Heart left ventricle (tissue), 13 donors: ENCODE measurements at regions not wholly inside any gene's neighbourhood (a gene's known extent, or its start where the extent isn't known, plus 50 kb on each side); places are given as distances from the start of the nearest gene placed in this dataset.

Source experiments
- POLR2A ChIP-seq, 2 donors: fragments of 450-650 bp; IDR thresholded peaks; one replicate each; pipeline ENCODE4 v1.6.1; 2017; ENCODE audit warnings: antibody characterized with exemption in 2 of 2, mild to moderate bottlenecking in 2 of 2, moderate library complexity in 2 of 2
- TF ChIP-seq, protein P1 (sequence below), 12 donors: fragments of 200-600 bp; sonication (generic) in 4 of 12; IDR thresholded peaks; one replicate each; pipeline versions ENCODE4 v1.5.0 to v1.8.0; 2018 to 2022; ENCODE audit warnings: antibody characterized with exemption in 12 of 12, mild to moderate bottlenecking in 5 of 12
- donor health status: ischemic (EF 13 %, LVEDD 7.1; RV severe dilation, severe dysfunction).
- donor health status: DM: no; HTN: yes; CAD: no.
- donor health status: DM: no; HTN: no; CAD: no.
- donor health status: ischemic (EF 25% LVEDD 6.9; RV normal size, moderate dysfunction).
- donor health status: ischemic (EF 25% LVEDD 5.7; RV mildly dilated, moderate dysfunction).
- donor health status: ischemic (EF 35%, LVEDD 5.7; RV mildly dilated, moderate dysfunction).
- donor health status: nonischemic (EF 11% LVEDD 7.7; RV severe dilation, severe dysfunction).
- donor health status: DM: yes; HTN: yes; CAD: no.
- donor health status: PGD.
- donor health status: ischemic (EF 29% LVEDD 5.4; RV normal size, mild dysfunction).
- donor health status: nonischemic (EF 23%, LVEDD 6.1; RV moderate dilation, normal function).

DNA sequence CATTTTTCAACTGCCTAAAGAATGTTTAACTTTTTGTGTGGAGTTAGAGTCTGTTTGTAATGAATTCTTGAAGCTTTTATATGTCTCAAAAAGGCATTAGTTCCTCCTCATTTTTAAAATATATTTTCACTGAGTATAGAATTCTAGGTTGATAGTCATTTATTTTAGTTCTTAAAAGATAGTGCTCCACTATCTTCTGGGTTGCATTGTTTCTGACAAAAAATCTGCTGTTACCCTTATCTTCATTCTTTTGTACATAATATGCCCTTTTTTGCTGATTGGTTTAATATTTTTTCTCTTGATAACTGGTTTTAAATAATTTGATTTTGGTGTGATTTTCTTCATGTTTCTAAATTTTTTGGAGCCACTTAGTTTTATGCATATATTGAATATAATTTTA, 754.7 kb upstream of the GYPC start:
- no peak for TF ChIP-seq POLR2A (IDR thresholded peaks at IDR 0.05)
- TF ChIP-seq, protein P1, sequence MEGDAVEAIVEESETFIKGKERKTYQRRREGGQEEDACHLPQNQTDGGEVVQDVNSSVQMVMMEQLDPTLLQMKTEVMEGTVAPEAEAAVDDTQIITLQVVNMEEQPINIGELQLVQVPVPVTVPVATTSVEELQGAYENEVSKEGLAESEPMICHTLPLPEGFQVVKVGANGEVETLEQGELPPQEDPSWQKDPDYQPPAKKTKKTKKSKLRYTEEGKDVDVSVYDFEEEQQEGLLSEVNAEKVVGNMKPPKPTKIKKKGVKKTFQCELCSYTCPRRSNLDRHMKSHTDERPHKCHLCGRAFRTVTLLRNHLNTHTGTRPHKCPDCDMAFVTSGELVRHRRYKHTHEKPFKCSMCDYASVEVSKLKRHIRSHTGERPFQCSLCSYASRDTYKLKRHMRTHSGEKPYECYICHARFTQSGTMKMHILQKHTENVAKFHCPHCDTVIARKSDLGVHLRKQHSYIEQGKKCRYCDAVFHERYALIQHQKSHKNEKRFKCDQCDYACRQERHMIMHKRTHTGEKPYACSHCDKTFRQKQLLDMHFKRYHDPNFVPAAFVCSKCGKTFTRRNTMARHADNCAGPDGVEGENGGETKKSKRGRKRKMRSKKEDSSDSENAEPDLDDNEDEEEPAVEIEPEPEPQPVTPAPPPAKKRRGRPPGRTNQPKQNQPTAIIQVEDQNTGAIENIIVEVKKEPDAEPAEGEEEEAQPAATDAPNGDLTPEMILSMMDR (IDR thresholded peaks at IDR 0.05) = no peak
